ENCODE measurements at regions not wholly inside any gene's neighbourhood (a gene's known extent, or its start where the extent isn't known, plus 50 kb on each side); places are given as distances from the start of the nearest gene placed in this dataset.

- Histone ChIP-seq H2BK120ac (ENCODE audit: low read depth, low read length) (no peak overlapping the region), H3K4ac (ENCODE audit: low read depth in 1 of 2, low read length in 2 of 2) (no peak overlapping the region), H3K27ac (ENCODE audit: low read length, poor library complexity, severe bottlenecking) (no peak overlapping the region), H3K23ac (ENCODE audit: low read length in 2 of 2) (no peak overlapping the region), H2AFZ (ENCODE audit: low read depth, low read length) (no peak overlapping the region), H4K8ac (ENCODE audit: low read length) (no peak overlapping the region), H2BK12ac (ENCODE audit: low read length in 2 of 2) (no peak overlapping the region), H3K4me2 (ENCODE audit: low read length, poor library complexity, severe bottlenecking) (no peak overlapping the region), H3K36me3 (ENCODE audit: control insufficient read depth in 1 of 2, insufficient read depth in 2 of 2, low read depth in 1 of 2, low read length in 2 of 2) (no peaks in the 10 kb centered on the region), H3K9ac (ENCODE audit: low read length) (no peak overlapping the region), H4K91ac (ENCODE audit: low read length) (no peak overlapping the region), H3K4me1 (ENCODE audit: control insufficient read depth, insufficient read depth, low read depth, low read length) (peaks cover 4% of the 10 kb centered on the region), H2BK15ac (ENCODE audit: low read depth, poor library complexity, severe bottlenecking) (no peak overlapping the region), H3K79me1 (replicated peaks; ENCODE audit: low read length, poor library complexity, severe bottlenecking) (no peaks in the 10 kb centered on the region), H3K4me3 (ENCODE audit: insufficient read depth in 1 of 2, low read depth in 1 of 2, low read length in 2 of 2) (no peak overlapping the region), H3K27me3 (ENCODE audit: control insufficient read depth in 1 of 2, insufficient read depth in 1 of 2, low read length in 2 of 2) (no peaks in the 10 kb centered on the region), H2BK5ac (ENCODE audit: low read depth, low read length, poor library complexity, severe bottlenecking) (no peak overlapping the region), H3K14ac (ENCODE audit: low read length in 2 of 2) (no peak overlapping the region), H3K9me3 (ENCODE audit: control insufficient read depth, low read length) (no peaks in the 10 kb centered on the region), H3K18ac (ENCODE audit: low read depth in 1 of 2, low read length in 2 of 2) (no peak overlapping the region), H2AK5ac (ENCODE audit: low read length, severe bottlenecking) (no peak overlapping the region)
- 78% methylated on average over 4 of the region's 5 CpGs for WGBS
- peak; percentile 27 for DNase-seq
These were observed 66.4 kb upstream of the GUCY1A1 start for GRCh38 chr4:155600244-155600643.

- no peak overlapping the region for H3K4me3 ChIP-seq (ENCODE audit: insufficient read depth in 1 of 2, low read depth in 1 of 2, low read length in 2 of 2)
- no peak overlapping the region for H3K27ac ChIP-seq (ENCODE audit: low read length, poor library complexity, severe bottlenecking)
- no peak overlapping the region for H2AFZ ChIP-seq (ENCODE audit: low read depth, low read length)
- no peak overlapping the region for H4K8ac ChIP-seq (ENCODE audit: low read length)
- no peak overlapping the region for H3K23ac ChIP-seq (ENCODE audit: low read length in 2 of 2)
- H2BK15ac ChIP-seq (ENCODE audit: low read depth, poor library complexity, severe bottlenecking), result no peak overlapping the region
- no peak overlapping the region for H4K91ac ChIP-seq (ENCODE audit: low read length)
- no peak overlapping the region for H3K14ac ChIP-seq (ENCODE audit: low read length in 2 of 2)
- no peak overlapping the region for H2AK5ac ChIP-seq (ENCODE audit: low read length, severe bottlenecking)
- no peaks in the 10 kb centered on the region for H3K9me3 ChIP-seq (ENCODE audit: control insufficient read depth, low read length)
- no peaks in the 10 kb centered on the region for H3K27me3 ChIP-seq (ENCODE audit: control insufficient read depth in 1 of 2, insufficient read depth in 1 of 2, low read length in 2 of 2)
- DNase-seq, result no peak
- H3K4me1 ChIP-seq (ENCODE audit: control insufficient read depth, insufficient read depth, low read depth, low read length), result peaks cover 4% of the 10 kb centered on the region
- no peaks in the 10 kb centered on the region for H3K79me1 ChIP-seq (replicated peaks; ENCODE audit: low read length, poor library complexity, severe bottlenecking)
- H2BK12ac ChIP-seq (ENCODE audit: low read length in 2 of 2), result peak overlapping the region; percentile 63
- no peak overlapping the region for H2BK120ac ChIP-seq (ENCODE audit: low read depth, low read length)
- no peak overlapping the region for H3K4ac ChIP-seq (ENCODE audit: low read depth in 1 of 2, low read length in 2 of 2)
- peak overlapping the region in 1 of 2 experiments; percentile 73 for H3K18ac ChIP-seq (ENCODE audit: low read depth in 1 of 2, low read length in 2 of 2)
- H3K9ac ChIP-seq (ENCODE audit: low read length), result no peak overlapping the region
- H2BK5ac ChIP-seq (ENCODE audit: low read depth, low read length, poor library complexity, severe bottlenecking), result no peak overlapping the region
- H3K4me2 ChIP-seq (ENCODE audit: low read length, poor library complexity, severe bottlenecking), result no peak overlapping the region
- no peaks in the 10 kb centered on the region for H3K36me3 ChIP-seq (ENCODE audit: control insufficient read depth in 1 of 2, insufficient read depth in 2 of 2, low read depth in 1 of 2, low read length in 2 of 2)
These were observed 67.1 kb upstream of the GUCY1A1 start for GRCh38 chr4:155599596-155599995.

- Histone ChIP-seq H2BK120ac (ENCODE audit: low read depth, low read length) (no peak overlapping the region), H3K9me3 (ENCODE audit: control insufficient read depth, low read length) (no peaks in the 10 kb centered on the region), H3K79me1 (replicated peaks; ENCODE audit: low read length, poor library complexity, severe bottlenecking) (no peaks in the 10 kb centered on the region), H4K8ac (ENCODE audit: low read length) (no peak overlapping the region), H2BK15ac (ENCODE audit: low read depth, poor library complexity, severe bottlenecking) (no peak overlapping the region), H3K27me3 (ENCODE audit: control insufficient read depth in 1 of 2, insufficient read depth in 1 of 2, low read length in 2 of 2) (peaks cover 0 to 2% of the 10 kb centered on the region in 2 experiments), H3K9ac (ENCODE audit: low read length) (no peak overlapping the region), H3K4me1 (ENCODE audit: control insufficient read depth, insufficient read depth, low read depth, low read length) (peaks cover 4% of the 10 kb centered on the region), H2AK5ac (ENCODE audit: low read length, severe bottlenecking) (no peak overlapping the region), H3K36me3 (ENCODE audit: control insufficient read depth in 1 of 2, insufficient read depth in 2 of 2, low read depth in 1 of 2, low read length in 2 of 2) (no peaks in the 10 kb centered on the region), H3K14ac (ENCODE audit: low read length in 2 of 2) (no peak overlapping the region), H3K4me3 (ENCODE audit: insufficient read depth in 1 of 2, low read depth in 1 of 2, low read length in 2 of 2) (no peak overlapping the region), H3K23ac (ENCODE audit: low read length in 2 of 2) (no peak overlapping the region), H4K91ac (ENCODE audit: low read length) (no peak overlapping the region), H3K27ac (ENCODE audit: low read length, poor library complexity, severe bottlenecking) (no peak overlapping the region), H3K4ac (ENCODE audit: low read depth in 1 of 2, low read length in 2 of 2) (no peak overlapping the region), H3K4me2 (ENCODE audit: low read length, poor library complexity, severe bottlenecking) (no peak overlapping the region), H3K18ac (ENCODE audit: low read depth in 1 of 2, low read length in 2 of 2) (no peak overlapping the region), H2AFZ (ENCODE audit: low read depth, low read length) (no peak overlapping the region), H2BK5ac (ENCODE audit: low read depth, low read length, poor library complexity, severe bottlenecking) (no peak overlapping the region), H2BK12ac (ENCODE audit: low read length in 2 of 2) (no peak overlapping the region)
- 60% methylated on average over 4 of the region's 6 CpGs for WGBS
- DNase-seq, result peak; percentile 36
These were observed 67.6 kb upstream of the GUCY1A1 start for GRCh38 chr4:155599085-155599484.

GRCh38 chr4:155597933-155598451 is 68.7 kb upstream of the GUCY1A1 start:
- Histone ChIP-seq H3K4me2 (ENCODE audit: low read length, poor library complexity, severe bottlenecking) (no peak overlapping the region), H3K4ac (ENCODE audit: low read depth in 1 of 2, low read length in 2 of 2) (no peak overlapping the region), H3K9me3 (ENCODE audit: control insufficient read depth, low read length) (no peaks in the 10 kb centered on the region), H4K8ac (ENCODE audit: low read length) (no peak overlapping the region), H2BK120ac (ENCODE audit: low read depth, low read length) (no peak overlapping the region), H2AFZ (ENCODE audit: low read depth, low read length) (no peak overlapping the region), H3K36me3 (ENCODE audit: control insufficient read depth in 1 of 2, insufficient read depth in 2 of 2, low read depth in 1 of 2, low read length in 2 of 2) (no peaks in the 10 kb centered on the region), H3K4me3 (ENCODE audit: insufficient read depth in 1 of 2, low read depth in 1 of 2, low read length in 2 of 2) (no peak overlapping the region), H2BK12ac (ENCODE audit: low read length in 2 of 2) (no peak overlapping the region), H3K27me3 (ENCODE audit: control insufficient read depth in 1 of 2, insufficient read depth in 1 of 2, low read length in 2 of 2) (peaks cover 0 to 2% of the 10 kb centered on the region in 2 experiments), H2BK5ac (ENCODE audit: low read depth, low read length, poor library complexity, severe bottlenecking) (no peak overlapping the region), H2AK5ac (ENCODE audit: low read length, severe bottlenecking) (no peak overlapping the region), H3K14ac (ENCODE audit: low read length in 2 of 2) (no peak overlapping the region), H3K18ac (ENCODE audit: low read depth in 1 of 2, low read length in 2 of 2) (no peak overlapping the region), H3K23ac (ENCODE audit: low read length in 2 of 2) (no peak overlapping the region), H3K79me1 (replicated peaks; ENCODE audit: low read length, poor library complexity, severe bottlenecking) (no peaks in the 10 kb centered on the region), H3K4me1 (ENCODE audit: control insufficient read depth, insufficient read depth, low read depth, low read length) (no peaks in the 10 kb centered on the region), H4K91ac (ENCODE audit: low read length) (no peak overlapping the region), H2BK15ac (ENCODE audit: low read depth, poor library complexity, severe bottlenecking) (no peak overlapping the region), H3K9ac (ENCODE audit: low read length) (peak overlapping the region; percentile 35), H3K27ac (ENCODE audit: low read length, poor library complexity, severe bottlenecking) (no peak overlapping the region)
- no CpG with 5 or more reads among the region's 3 CpGs for WGBS
- DNase-seq, result no peak

Data from mesenchymal stem cell (in vitro differentiated cells and primary cell).